Left cardiac atrium (tissue), 4 donors: ENCODE measurements at regions not wholly inside any gene's neighbourhood (a gene's known extent, or its start where the extent isn't known, plus 50 kb on each side); places are given as distances from the start of the nearest gene placed in this dataset.
A peak's percentile ranks its signal among the peaks of the same experiment; 100 is the strongest.

Experiments used
- ATAC-seq, 2 donors: fragments of 200-7000 bp; cut with Tn5 transposase; one replicate each; pipeline ENCODE4 v1.9.1; 2020; ENCODE audit warnings: mild to moderate bottlenecking in 2 of 2, moderate library complexity in 2 of 2
- DNase-seq: peaks from one replicate; pipeline ENCODE4 v3.0.0-alpha.2; 2020
- intact Hi-C, 2 donors: fragments of 100-400 bp; cut with DNase I; formaldehyde crosslinking; loops; one replicate each; pipeline versions ENCODE4 v1.14.1 to v1.15.1; 2022 to 2023
- donor health status: DM: no; HTN: yes; CAD: no.
- donor health status: DM: no; HTN: yes; CAD: no; lungs with severe emphysema.
- donor health status: DM: yes; HTN: yes; CAD: no.
- donor health status: Dilated cardiomyopathy.

DNA sequence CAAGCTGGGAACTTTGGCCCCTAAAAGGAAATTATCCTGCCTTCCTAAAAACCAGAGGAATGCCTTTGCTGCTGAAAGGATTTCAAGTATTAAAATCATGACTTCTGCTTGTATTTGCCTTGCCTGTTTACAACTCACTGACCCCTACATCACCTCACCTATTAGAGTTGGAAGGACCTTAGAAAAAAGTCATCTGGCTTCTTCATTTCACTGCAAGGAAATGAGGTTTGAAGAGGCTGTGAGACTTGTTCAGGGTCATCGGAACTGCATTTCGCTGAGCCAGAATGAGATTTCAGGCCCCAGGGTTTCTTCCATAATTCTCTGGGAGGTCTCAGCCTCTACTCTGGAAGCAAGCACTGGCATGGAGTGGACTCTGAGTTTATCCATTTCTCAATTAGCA, 304.1 kb downstream of the BUD13 start:
- intact Hi-C loops, result no loop called here
- no peak for DNase-seq
- ATAC-seq, result no peak

DNA sequence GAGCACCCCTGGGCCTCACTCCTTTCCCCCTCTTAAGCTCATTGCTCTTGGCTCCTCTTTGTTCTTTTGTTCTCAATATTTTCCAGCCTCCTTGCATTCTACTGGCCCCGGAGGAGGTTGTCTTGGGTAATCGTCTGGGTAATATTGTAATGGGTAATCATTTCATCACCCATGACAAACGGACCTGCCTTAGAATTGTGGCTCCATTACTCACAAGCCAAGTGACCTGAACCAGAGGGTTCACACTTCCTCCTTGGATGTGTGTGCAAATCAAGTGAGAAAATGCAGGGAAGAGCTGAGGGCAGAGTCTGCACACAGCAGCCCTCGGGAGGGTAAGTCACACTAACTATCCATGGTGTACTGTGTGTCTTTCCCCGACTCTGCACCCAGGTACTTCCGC, 305.0 kb downstream of the BUD13 start:
- ATAC-seq (no peak), DNase-seq (no peak)
- intact Hi-C loops, result no loop called here

DNA sequence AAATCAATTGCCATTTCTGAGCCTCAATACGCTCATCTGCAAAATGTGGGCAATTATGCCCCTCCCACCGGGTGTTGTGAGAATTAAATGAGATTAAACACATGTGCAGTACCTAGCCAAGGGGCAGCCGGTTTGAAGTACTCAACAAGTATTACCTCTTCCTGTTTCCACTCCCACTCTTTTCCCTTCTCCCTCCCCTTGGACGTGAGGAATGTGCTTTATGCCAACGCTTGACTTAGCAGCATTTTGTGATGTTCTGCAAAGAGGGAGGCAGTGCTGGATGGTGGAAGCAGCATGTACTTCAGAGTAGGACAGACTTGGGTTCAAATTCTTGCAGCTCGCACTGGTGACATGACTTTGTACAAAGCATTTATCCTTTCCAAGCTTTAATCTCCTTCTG, 306.0 kb downstream of the BUD13 start:
- ATAC-seq (no peak), DNase-seq (no peak)
- intact Hi-C loops, result no loop called here

DNA sequence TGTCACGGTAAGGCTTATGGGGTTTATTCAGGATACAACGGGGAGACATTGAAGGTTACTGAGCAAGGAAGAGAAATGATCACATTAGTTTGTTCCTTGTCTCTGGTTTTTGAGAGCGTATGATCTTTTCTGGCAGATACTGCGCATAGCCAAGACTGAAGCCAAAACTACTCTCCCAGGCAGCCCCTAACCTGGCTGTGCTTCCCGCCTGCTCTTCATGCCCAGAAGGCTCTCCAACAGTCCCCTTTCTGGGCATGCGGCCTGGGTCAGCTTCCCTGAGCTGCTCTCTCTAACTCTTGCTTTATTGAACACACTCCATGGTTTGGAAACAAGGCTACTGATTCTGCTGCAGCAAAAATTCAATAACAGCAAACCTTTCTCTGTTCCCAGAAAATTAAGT, 306.6 kb downstream of the BUD13 start:
- intact Hi-C loops, result no loop called here
- DNase-seq (no peak), ATAC-seq (no peak)

DNA sequence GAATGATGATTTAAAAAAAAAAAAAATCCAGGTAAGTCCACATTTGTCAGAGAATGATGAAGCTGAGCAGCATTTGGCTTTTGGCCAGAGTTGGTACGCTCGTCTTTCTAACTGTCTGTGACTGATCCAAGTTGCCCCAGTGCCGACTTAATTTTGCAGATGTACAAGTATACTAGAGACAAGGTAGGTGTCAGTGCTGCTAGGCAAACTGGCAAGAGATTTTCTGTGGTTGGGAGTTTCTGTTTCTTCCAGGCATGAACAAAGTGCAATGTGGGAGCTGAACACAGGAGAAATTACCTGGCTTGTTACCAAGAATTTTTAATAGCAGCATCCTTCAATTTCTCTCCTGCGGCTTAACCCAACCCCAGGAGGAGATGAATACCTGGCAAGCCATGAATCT, 307.7 kb downstream of the BUD13 start:
- DNase-seq (no peak), ATAC-seq (no peak)
- intact Hi-C loops, result no loop called here

DNA sequence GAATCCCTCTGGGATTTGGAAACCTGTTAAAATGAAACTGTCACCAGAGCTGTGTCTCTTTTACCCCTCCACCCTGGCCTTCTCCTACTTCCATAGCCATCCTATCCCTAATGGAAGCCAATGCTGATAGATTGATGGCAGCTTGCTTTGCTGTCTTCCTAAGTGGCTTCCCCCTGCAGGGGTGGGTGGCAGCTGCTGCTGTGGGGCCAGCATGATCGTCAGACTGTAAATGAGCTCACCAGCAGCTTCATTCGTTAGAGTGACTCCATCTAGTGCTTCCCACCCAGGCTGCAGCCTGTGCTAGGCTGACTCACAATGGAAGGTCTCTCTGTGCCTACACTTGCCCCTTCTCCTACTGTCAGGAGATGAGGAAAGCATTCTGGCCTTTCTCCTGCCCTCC, 311.0 kb downstream of the BUD13 start:
- ATAC-seq, result no peak
- no peak for DNase-seq
- intact Hi-C loops, result no loop called here

DNA sequence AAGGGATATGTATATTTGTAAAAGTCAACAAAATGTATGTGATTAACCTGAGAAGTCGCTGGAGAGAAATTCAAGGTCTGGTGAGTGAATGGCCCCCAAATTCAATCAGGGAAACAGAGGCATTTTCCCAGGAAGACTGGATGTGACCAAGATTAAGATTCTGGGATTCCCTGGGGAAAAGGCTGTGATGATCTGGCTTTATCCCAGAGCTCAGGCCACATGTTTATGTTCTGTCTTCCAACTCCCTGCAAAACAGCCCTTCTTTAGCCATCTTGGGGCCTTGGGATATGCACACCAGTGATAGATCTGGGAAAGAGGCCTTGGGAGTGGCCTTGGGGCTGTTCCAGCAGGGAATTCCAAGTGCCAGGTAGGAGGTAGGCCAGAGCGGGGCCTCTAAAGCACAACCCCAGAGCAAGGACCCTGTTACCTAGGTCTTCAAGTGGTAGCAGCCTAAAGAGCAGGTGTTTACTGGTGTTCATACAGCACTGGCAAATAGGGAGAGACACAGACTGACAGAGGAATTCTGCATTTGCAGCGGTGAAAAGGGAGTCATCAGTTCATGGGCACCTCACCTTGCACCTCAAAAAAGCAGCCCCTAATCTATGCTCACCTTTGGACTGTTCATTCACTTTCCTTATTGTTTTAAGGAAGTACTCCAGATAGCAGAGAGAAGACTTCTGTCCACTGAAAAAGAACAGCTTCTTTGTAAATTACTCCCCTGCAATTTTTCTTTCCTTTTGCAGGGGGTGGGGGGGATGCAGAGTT, 312.4 kb downstream of the BUD13 start:
- DNase-seq (no peak), ATAC-seq (no peak)
- intact Hi-C loops, result no loop called here

DNA sequence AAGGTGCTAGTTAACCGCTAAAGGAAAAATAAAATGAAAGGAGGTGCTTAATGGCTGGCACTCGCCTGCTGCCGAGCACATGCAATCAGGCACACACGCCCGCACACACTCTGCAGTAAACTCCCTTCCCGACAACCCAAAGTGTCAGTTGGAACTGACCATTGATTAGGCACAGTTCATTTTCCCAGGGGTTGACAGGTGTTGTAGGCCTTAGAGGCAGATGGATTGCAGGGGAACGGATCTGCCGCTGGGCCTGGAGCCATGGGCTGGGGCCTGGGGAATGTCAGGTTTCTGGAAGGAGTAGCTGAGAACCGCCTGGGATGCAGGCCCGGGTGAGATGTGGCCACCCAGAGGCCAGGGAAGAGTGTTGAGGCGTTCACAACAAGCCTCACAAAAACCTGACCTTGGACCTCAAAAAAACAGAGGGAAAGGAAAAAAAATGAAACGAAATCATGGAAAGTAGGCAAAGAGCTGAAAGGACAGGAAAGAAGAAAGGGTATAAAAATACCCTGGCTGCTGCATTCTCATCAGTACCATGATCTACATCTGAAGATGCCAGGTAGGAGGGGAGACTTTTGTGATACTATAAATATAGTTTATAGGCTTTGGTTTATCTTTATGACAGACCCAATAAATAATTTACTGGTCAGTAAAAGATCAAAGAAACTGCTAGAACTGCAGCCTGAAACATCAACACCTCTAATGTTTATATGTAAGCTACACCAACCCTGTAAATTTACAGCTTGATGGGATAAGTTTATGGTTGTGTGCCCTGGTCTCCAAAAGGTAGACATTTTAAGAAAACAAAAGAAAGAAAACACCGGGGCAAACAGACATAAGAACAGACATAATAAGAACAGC, 313.4 kb downstream of the BUD13 start:
- intact Hi-C loops, result no loop called here
- no peak for DNase-seq
- no peak for ATAC-seq

DNA sequence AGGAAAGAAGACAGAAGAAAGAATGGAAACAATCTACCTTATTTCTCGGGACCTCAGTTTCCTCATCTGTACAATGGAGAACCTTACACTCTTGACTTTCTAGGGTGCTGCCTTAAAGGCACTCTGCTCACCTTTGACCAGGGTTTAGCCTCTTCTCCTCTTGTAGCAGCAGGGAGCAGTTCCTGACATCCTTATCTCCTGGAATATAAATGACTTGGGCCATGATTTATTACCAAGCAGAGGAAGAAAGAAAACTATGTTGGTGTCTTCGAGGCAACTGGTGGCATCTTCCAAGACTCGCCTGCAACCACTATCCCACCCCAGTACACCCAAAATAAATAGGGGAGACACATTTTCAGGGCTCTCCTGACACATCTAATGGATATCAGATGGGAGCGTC, 314.2 kb downstream of the BUD13 start:
- intact Hi-C loops, result no loop called here
- no peak for ATAC-seq
- no peak for DNase-seq

DNA sequence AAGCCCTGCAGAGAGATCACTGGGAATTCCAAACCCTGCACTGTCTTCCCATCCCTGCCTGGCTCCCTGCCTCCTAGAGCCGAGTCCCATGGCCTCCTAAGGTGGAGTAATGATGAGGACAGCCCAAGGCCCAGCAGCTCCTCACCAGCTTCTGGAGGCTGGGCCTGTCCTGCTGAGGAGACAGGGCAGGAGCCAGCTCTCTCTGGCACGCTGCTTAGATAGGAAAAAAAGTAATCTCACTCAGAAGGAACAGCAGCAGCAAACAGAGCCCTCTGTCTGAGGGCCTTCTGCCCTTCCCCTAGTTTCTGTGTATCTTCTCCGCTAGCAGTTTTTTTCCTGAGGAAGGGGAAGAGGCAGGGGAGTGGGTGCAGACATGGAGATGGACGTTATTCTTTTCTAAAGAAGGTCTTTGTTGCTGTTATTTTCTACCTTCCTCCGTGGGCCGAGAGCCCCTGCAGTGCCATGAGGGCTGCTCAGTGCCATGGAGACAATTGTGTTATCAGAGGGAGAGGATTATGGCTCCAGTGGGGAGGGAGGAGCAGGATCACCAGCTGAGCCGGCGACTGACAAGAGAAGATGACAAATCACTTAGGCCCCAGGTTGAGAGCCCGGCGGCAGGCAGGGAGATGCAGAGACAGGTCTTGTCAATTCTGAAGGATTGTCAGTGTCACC, 315.3 kb downstream of the BUD13 start:
- no peak for DNase-seq
- intact Hi-C loops, result no loop called here
- ATAC-seq, result no peak

DNA sequence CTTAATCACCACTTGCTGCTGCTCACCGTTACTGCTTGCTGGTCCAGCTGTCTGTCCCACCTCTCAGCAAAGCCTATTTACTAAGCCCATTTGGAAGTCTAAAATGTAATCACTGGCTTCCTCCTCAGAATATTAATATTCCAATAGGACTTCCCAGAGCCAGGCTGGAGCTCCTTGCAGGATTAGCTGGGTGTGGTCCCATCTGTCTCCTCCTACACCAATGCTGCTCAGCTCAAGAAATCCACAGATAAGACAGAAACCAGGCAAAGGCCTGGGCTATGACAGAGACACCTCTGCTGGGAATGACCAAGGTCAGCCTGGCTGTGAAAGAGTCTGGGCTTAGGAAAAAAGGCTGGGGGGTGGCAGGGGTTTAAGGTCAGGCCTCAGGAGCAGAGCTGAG, 317.8 kb downstream of the BUD13 start:
- intact Hi-C loops, result loop anchor here in 1 of 2 donors (5.0 kb wide), 1 partner anchor 182 kb away; no protein-coding TSS in a partner anchor
- no peak for DNase-seq
- no peak for ATAC-seq

DNA sequence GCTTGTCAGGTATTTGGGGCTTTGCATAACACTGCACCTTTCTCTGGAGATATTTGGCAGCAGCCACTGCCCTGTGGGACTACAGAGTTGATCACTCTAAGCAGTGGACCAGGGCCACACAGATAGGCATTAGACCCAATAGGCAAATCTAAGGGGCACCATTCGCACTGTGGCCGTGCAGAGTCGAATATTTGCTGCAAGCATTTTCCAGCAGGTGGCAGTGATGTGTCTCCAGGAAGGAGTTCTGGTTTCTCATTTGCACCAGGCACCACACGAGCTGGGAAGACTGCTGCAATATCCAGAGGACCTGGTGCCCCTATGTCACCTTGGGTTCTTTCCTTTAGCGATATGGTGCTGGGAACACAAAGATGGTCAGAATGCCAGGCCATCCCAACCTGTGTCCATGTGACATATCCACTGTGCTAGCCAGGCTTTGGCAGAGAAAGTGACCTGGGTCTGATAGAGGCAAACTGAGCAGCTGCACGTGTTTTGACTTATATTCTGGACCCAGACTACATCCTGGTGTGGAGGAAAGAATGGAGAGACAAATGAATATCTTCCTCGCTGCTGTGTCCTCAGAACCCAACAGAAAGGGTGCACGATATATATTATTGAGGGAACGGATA, 318.7 kb downstream of the BUD13 start:
- DNase-seq, result peak; percentile 34
- peak in 1 of 2 donors; percentile 56 for ATAC-seq
- intact Hi-C loops, result loop anchor here in 1 of 2 donors (5.0 kb wide), 1 partner anchor 183 kb away; no protein-coding TSS in a partner anchor

DNA sequence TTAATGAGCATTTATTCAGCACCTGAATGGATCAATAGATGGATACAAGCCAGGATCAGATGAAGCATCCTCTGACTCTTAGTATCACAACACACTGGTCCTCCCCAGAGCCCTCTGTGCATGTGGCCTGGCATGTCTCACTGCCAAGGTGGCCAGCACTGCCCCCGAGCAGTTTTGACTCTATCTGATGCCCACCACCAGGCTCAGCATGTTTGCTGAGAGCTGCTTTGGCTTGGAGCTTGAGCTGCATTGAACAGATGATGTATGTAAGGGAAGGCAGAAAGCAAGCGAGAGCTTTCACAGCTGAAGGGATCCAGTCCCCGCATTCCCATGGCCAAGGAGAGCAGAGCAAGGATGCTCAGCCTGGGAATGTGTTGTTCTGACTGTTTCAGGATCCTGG, 320.3 kb downstream of the BUD13 start:
- no peak for DNase-seq
- intact Hi-C loops, result loop anchor here (2.0 to 5.0 kb wide), 2 partner anchors 185 to 188 kb away; no protein-coding TSS in a partner anchor
- no peak for ATAC-seq

DNA sequence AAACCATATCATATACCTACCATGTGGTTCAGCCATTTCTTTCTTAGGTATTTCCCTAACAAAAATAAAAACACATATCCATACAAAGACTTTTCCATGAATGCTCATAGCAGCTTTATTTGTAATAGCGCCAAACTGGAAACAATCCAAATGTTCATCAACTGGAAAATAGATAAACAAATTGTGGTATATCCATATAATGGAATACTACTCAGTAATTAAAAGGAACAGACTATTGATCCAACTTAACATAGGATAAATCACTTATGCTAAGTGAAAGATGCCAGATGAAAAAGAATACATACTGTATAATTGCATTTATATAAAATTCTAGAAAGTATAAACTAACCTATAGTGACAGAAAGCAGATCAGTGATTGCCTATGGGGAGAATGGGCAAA, 323.3 kb downstream of the BUD13 start:
- intact Hi-C loops, result no loop called here
- no peak for ATAC-seq
- DNase-seq, result no peak

DNA sequence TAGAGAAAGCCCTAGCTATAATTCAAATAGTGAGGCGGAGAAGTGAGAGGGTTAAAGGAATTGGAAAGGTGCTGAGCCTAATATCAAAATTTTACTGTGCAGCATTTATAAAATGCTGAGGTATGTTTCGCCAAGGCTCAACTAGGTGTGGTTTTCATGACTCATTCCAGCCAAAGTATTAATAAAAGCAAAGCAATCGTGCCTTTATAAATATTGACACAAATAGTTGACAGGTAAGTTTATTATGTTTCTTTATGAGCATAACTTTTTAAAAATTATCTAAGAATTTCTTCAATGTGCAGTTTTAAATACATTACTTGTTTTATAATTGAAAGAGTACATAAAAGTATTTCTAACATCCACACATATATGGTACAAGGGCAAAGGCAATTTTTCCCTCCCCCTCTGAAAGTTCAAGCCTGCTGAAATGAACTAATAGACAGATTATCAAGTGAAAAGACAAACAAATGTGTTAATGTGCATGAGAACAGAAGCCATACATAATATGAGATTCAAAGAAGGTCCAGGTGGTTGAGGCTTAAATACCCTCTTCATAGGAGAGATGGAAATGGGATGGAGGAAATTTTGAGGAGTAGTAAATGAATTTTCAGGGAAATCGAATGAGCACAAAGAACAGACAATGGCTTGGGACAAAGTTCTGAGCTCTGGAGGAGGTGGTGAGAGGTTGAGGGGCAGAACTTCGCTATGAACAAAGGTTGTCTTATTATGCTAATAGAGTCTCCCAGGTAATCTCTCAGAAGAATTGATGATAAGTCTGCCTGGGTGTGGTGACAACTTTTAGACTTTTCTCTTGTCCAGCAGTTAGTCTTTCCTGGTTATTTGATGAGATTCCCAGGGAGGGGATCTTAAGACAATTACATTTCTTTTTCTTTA, 326.5 kb downstream of the BUD13 start:
- ATAC-seq (no peak), DNase-seq (no peak)
- intact Hi-C loops, result no loop called here

DNA sequence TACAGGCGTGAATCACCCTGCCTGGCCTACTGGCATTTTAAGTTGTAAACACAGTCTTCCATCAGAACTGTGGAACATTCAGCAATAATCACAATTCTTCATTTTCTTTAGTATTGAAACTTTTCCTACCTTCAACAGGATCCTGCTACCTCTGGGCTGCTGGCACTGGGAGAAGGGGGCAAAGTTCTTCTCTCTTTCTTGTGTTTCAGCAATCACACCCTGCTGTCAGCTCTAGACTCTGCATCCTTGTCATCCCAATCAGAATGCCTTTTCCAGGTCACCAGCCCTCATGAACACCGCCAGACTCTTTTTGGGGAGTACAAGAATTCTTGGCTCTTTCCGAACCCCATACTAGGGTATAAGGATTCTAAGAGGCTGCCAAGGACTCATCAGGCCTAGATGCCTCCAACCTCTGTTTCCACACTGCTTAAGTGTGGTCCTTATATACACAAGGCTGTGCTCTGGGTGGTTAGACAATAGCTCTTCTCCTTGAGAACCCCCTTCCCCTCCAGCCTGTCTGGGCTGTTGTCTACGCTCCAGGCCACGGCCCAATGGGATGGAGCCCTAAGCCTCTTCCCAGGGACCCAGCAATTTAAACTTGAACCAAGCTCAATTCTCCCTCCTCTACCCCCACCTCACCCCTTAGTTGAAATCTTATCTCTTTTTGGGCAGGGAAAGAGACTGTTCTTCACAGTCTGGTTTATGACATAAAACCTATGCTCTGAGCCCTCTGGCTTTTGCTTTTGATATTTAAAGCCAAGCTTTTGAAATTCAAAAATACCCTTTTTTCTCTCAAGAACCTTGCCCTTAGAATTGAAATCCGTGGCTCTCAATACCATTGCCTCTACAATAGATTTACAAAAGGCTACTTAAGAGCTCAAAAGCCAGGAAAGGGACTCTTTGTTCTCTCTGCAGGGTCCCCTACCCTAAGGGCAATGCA, 327.4 kb downstream of the BUD13 start:
- intact Hi-C loops, result no loop called here
- no peak for DNase-seq
- no peak for ATAC-seq

DNA sequence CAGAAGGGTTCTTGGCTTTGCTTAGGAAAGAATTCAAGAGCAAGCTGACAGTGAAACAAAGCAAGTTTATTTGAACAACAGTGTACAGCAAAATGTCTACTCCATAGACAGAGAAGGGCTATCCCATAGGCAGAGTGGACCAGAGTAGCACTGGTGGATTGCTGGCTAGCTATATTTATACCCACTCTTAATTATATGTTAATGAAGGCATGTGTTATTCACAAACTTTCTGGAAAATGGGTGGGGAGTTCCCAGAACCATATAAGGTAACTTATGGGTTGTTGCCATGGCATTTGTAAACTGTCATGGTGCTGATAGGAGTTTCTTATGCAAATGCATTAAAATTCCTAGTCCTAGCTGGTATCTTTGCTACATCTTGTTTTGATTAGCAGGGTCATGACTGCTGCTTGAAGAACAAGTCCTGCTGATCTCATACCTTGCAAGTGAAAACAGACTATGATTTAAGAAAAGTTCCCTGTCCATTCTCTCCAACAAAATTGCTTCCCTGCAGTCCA, 330.5 kb downstream of the BUD13 start:
- intact Hi-C loops, result no loop called here
- DNase-seq (no peak), ATAC-seq (no peak)

DNA sequence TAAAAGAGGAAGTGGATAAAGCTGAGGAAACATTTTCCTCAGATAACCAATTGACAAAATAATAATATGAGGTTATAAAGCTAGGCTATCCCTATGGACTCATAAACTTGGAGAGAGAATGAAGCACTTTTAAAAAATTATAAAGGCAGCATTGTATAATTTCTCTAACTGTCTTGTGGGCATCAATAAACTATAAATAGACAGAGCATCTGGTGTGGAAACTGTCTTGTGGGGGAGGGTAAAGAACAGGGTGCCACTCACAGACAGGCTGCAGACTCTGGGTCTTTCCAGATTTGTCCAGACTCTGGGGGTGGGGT, 333.5 kb downstream of the BUD13 start:
- intact Hi-C loops, result no loop called here
- ATAC-seq (no peak), DNase-seq (no peak)
